CD4-positive, alpha-beta T cell treated with Interferon alpha-2 for 1 hour (primary cell): ENCODE measurements at regions not wholly inside any gene's neighbourhood (a gene's known extent, or its start where the extent isn't known, plus 50 kb on each side); places are given as distances from the start of the nearest gene placed in this dataset.
A peak's percentile ranks its signal among the peaks of the same experiment; 100 is the strongest.

ENCODE experiments used
- DNase-seq, 2 donors: peaks; one replicate each; pipeline ENCODE4 v3.0.0-alpha.2; 2020 to 2022

GRCh38 chr6:30396833-30397479 lies 52.0 kb downstream of the RPP21 start:
- DNase-seq = peak; percentile 80 to 86

- no peak for DNase-seq
Measured at GRCh38 chr6:30397697-30398096, 52.7 kb downstream of the RPP21 start.

- DNase-seq = no peak
Measured at GRCh38 chr6:30399390-30400058, 54.6 kb downstream of the RPP21 start.

- DNase-seq = no peak
Measured at GRCh38 chr6:30405934-30406333, 61.0 kb downstream of the RPP21 start.

GRCh38 chr6:30409184-30409583 lies 64.2 kb downstream of the RPP21 start:
- no peak for DNase-seq

- DNase-seq = peak; percentile 55 to 71
Measured at GRCh38 chr6:30411515-30412207, 66.7 kb downstream of the RPP21 start.

- DNase-seq = no peak
Measured at GRCh38 chr6:30418448-30418847, 70.9 kb upstream of the HLA-E start.

- no peak for DNase-seq
Measured at GRCh38 chr6:30424549-30424948, 64.8 kb upstream of the HLA-E start.
